Ishikawa (cell line): ENCODE measurements at regions not wholly inside any gene's neighbourhood (a gene's known extent, or its start where the extent isn't known, plus 50 kb on each side); places are given as distances from the start of the nearest gene placed in this dataset.

Experiments used
- EP300 ChIP-seq: IDR thresholded peaks from 2 replicates; pipeline ENCODE4 v1.6.1; 2012; ENCODE audit warnings: borderline replicate concordance
- MAX ChIP-seq: IDR thresholded peaks from 2 replicates; pipeline ENCODE4 v1.6.1; 2012
- NFIC ChIP-seq: IDR thresholded peaks from 2 replicates; pipeline ENCODE4 v1.6.1; 2012
- REST ChIP-seq: IDR thresholded peaks from 2 replicates; pipeline ENCODE4 v1.6.1; 2012; ENCODE audit warnings: low read depth, mild to moderate bottlenecking

- TF ChIP-seq REST (no peak), MAX (no peak), NFIC (no peak), EP300 (no peak)
Measured at GRCh38 chr22:44620841-44621257, 81.2 kb upstream of the PRR5 start.
